ENCODE measurements at regions not wholly inside any gene's neighbourhood (a gene's known extent, or its start where the extent isn't known, plus 50 kb on each side); places are given as distances from the start of the nearest gene placed in this dataset.

- no peaks in the 10 kb centered on the region for H3K9me3 Mint-ChIP-seq
- no peak overlapping the region for H3K27ac Mint-ChIP-seq
- peaks cover 3% of the 10 kb centered on the region for H3K27me3 Mint-ChIP-seq (ENCODE audit: low read depth)
- no peak for DNase-seq (ENCODE audit: low spot score in 2 of 2, unreplicated experiment in 2 of 2)
- H3K4me3 Mint-ChIP-seq, result no peak overlapping the region
- H3K36me3 Mint-ChIP-seq, result no peaks in the 10 kb centered on the region
- peak; percentile 60 for TF ChIP-seq CTCF (IDR thresholded peaks at IDR 0.05; ENCODE audit: unreplicated experiment)
- H3K4me1 Mint-ChIP-seq, result peaks cover 16% of the 10 kb centered on the region
These were observed 182.4 kb downstream of the SHQ1 start for GRCh38 chr3:72665701-72666446.

DNA sequence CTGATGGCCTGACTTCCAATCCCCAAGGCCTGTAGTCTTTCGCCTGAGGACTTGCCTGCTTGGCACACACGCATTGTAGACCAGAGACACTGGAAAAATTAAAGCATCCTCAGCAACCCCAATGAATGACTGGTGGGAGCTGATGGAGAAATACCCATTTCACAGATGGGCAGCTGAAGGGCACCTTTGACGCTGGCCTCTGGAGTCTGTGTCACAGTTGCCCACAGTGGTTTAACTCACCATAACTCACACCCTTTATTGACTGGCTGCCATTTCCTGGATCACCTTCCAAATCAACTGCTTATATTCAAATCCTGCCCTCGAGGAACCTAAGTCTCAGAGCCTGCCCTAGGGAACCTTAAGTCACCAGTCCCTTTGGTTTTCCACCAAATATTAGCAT, 183.1 kb downstream of the SHQ1 start:
- H3K4me3 Mint-ChIP-seq, result no peak overlapping the region
- no peaks in the 10 kb centered on the region for H3K36me3 Mint-ChIP-seq
- H3K27ac Mint-ChIP-seq, result no peak overlapping the region
- DNase-seq (ENCODE audit: low spot score in 2 of 2, unreplicated experiment in 2 of 2), result no peak
- H3K4me1 Mint-ChIP-seq, result peaks cover 21% of the 10 kb centered on the region
- H3K9me3 Mint-ChIP-seq, result no peaks in the 10 kb centered on the region
- no peaks in the 10 kb centered on the region for H3K27me3 Mint-ChIP-seq (ENCODE audit: low read depth)
- no peak for TF ChIP-seq CTCF (IDR thresholded peaks at IDR 0.05; ENCODE audit: unreplicated experiment)

- no peak for DNase-seq (ENCODE audit: low spot score in 2 of 2, unreplicated experiment in 2 of 2)
- Mint-ChIP-seq H3K36me3 (no peaks in the 10 kb centered on the region), H3K4me3 (no peak overlapping the region), H3K4me1 (peaks cover 28% of the 10 kb centered on the region), H3K9me3 (no peaks in the 10 kb centered on the region), H3K27me3 (ENCODE audit: low read depth) (no peaks in the 10 kb centered on the region), H3K27ac (no peak overlapping the region)
- no peak for TF ChIP-seq CTCF (IDR thresholded peaks at IDR 0.05; ENCODE audit: unreplicated experiment)
These were observed 183.9 kb downstream of the SHQ1 start for GRCh38 chr3:72664184-72664975.

- TF ChIP-seq CTCF (IDR thresholded peaks at IDR 0.05; ENCODE audit: unreplicated experiment), result no peak
- no peaks in the 10 kb centered on the region for H3K9me3 Mint-ChIP-seq
- no peaks in the 10 kb centered on the region for H3K27me3 Mint-ChIP-seq (ENCODE audit: low read depth)
- H3K4me1 Mint-ChIP-seq, result peaks cover 36% of the 10 kb centered on the region
- H3K36me3 Mint-ChIP-seq, result no peaks in the 10 kb centered on the region
- H3K27ac Mint-ChIP-seq, result no peak overlapping the region
- DNase-seq (ENCODE audit: low spot score in 2 of 2, unreplicated experiment in 2 of 2), result no peak
- H3K4me3 Mint-ChIP-seq, result no peak overlapping the region
These were observed 184.8 kb downstream of the SHQ1 start for GRCh38 chr3:72663429-72663828.

DNA sequence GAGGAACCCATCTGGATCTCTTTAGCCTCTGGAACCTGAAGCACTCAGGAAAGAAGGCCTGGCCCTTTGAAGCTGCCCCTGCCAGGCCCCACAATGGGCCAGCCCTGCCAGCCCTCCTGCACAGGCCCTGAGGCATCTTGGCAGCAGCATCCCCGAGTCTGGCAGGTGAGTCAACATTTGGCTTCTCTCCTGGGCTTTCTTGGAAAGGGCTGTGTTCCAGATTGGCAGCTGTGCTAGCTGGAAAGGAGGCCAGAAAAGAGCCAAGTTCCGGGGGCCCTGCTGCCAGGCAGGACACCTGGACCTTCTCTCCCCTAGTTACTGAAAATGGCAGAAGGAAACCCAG, 187.2 kb downstream of the SHQ1 start:
- no peak for DNase-seq (ENCODE audit: low spot score in 2 of 2, unreplicated experiment in 2 of 2)
- H3K27ac Mint-ChIP-seq, result no peak overlapping the region
- no peaks in the 10 kb centered on the region for H3K9me3 Mint-ChIP-seq
- TF ChIP-seq CTCF (IDR thresholded peaks at IDR 0.05; ENCODE audit: unreplicated experiment), result no peak
- peaks cover 48% of the 10 kb centered on the region for H3K4me1 Mint-ChIP-seq
- H3K4me3 Mint-ChIP-seq, result no peak overlapping the region
- H3K27me3 Mint-ChIP-seq (ENCODE audit: low read depth), result no peaks in the 10 kb centered on the region
- no peaks in the 10 kb centered on the region for H3K36me3 Mint-ChIP-seq
